HG03196 (cell line): ENCODE measurements at regions not wholly inside any gene's neighbourhood (a gene's known extent, or its start where the extent isn't known, plus 50 kb on each side); places are given as distances from the start of the nearest gene placed in this dataset.

Source experiments
- ATAC-seq: cut with Tn5 transposase; IDR thresholded peaks from one replicate; pipeline ENCODE4 v1.9.1; 2021; ENCODE audit not compliant: unreplicated experiment

DNA sequence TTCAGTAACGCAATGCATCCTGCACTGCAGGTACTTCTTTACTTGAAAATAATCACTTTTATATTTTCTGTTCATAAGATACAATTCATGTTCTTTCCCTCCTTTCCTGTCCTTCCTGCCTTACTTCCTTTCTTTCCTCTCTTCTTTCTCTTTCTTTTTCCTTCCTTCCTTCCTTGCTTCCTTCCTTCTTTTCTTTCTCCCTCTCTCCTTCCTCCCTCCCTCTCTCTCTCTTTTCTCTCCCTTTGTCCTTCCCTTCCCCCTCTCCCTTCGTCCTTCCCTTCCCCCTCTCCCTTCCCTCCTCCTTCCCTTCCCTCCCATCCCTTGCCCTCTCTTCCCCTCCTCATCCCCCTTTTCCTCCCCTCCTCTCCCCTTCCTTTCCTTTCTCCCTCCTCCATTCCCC is 227.8 kb upstream of the KLF6 start:
- ATAC-seq, result no peak

DNA sequence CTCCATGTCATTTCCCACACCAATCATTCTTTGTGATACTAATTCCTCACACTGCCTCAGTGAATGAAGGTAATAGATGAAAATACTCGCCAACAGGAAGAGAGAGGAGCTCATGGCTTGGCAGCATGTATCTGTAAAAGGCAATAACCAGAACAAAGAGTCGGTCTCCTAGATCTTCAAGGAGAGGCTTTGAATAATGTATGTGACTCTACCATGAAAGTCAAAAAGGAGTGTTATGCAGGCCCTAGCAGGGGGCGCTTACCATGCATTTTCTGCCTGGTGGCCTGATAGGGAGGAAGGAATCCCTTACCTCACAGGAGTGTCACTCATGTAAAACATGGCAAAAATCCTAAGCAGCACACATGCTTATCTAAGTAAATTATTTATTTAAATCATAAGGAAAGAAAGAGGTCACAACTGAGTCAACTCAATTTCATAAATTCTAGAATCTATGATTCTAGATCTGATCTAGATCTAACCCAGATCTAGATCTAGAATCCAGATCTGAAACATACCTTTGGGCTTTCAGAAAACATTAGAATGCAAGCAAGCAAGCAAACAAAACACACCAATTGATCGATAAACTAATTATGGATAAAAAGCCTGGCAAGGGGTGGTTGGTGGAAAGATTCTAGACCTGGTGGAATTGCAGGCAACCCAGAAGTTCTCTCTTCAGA is 226.3 kb upstream of the KLF6 start:
- no peak for ATAC-seq

DNA sequence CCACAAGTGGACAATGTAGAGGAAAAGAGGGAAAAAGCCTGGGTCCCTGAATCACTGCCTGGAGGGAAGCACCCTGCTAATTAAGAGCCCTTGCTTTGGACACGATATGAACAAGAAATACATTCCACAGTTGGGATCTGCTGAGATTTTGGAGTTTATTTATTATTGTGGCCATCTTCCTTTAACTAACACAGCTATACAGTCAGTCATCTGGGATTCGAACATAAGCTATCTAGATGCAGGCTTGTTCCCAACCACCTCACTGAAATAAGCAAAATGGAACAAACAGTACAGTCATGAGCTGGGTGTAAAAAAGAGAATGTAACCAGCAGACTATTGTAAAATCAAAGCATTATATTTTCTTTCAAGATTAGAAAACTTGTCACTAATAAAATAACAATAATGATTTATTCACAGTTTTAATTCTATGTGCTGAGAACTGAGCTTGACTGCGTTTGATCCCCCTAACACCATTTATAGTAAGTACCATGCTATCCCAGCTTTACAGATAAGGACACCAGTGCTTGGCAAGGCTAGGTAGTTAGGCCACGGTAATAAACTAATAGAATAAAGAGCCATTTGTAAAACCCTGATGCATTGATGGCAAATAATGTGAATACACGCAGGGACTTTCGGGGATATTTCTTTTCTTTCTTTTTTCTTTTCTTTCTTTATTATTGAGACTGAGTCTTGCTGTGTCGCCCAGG is 223.8 kb upstream of the KLF6 start:
- no peak for ATAC-seq

DNA sequence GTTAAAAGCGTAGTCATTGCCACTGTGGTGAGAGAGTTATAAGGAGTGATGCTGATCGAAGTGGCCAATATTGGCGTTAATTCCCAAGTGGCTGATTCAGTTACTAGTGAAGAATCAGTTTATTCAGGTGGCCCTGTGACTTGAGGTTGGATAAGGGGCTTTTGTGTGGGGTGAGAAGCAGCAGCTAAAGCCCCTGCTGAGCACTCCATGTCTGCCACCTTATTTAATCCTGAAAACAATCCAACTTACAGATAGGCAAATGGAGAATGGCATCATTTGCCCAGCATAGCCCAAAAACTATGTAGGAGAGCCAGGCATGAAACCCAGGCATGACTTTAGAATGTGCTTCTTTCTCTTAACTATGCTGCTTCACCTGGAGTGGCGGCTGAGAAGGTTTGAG is 222.8 kb upstream of the KLF6 start:
- ATAC-seq, result no peak

DNA sequence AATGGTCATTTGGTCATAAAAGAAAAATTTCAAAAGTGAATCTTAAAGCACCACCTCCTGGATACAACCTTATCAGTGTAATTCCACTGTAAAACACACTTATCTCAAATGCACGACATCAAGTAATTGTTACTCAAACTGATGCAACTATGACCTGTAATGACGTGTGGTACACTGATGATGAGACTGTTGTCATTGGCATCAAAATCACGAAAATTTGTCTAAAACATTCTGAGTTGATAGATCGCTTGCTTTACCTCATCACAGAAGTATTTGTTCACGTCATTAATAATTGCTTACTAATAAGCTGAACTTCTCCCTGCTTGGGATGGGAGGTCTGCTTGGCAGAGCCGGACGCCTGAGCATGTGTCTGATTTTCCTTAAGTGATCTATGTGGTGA is 221.8 kb upstream of the KLF6 start:
- ATAC-seq, result no peak

DNA sequence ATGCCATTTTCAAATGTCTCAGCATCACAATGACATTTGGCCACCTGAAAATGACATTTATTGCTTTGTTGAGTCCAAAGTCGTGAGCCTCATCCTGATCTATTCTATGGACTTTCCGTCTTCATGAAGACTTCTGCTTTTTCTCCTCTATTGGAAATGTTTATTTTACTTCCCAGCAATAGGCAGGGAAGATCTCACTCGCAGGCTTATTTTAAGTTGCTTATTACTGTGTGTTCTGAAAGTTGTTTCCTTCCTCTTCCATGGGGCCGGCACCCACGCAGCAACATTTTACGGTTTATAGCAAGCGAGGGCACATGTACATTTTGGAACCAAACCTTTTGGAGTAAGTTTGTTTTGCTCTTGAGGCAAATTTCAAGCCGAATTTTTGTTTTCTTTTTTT is 221.0 kb upstream of the KLF6 start:
- no peak for ATAC-seq

DNA sequence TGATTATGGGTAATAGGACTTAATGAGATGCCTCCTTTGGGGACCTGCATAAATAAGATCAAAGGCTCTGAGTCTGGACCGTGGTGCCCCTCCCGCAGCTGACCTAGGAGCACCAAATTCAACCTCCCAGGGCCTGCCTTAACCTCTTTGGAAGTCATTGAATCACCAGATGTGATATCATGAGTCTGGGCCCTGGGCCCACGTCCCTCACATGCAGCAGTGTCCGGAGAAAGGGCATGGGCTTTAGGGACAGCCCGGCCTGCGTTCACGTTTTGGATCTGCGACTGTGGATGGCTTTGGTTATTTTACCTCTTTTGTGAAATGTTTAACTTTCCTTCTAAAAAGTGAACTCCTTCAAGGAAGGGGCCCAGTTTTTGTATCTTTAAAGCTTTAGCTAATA is 220.0 kb upstream of the KLF6 start:
- no peak for ATAC-seq

DNA sequence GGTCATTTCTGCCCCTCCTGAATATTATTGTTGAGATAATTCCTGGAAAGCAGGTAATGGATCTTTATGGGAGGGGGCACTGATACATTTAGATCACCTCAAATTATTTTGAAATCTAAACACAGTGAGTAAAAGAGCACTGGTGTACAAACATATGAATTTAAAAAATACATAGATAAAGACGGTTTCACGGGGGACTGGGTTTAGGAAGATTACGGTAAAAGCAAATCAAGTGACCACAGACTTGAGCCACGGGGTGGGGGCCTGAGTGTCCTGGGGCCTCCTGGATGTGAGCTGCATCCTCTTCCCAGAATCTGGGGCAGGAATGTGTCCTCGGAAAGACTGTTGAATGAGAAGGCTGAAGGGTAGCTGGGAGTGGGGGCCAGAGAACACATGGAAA is 219.1 kb upstream of the KLF6 start:
- ATAC-seq, result no peak

DNA sequence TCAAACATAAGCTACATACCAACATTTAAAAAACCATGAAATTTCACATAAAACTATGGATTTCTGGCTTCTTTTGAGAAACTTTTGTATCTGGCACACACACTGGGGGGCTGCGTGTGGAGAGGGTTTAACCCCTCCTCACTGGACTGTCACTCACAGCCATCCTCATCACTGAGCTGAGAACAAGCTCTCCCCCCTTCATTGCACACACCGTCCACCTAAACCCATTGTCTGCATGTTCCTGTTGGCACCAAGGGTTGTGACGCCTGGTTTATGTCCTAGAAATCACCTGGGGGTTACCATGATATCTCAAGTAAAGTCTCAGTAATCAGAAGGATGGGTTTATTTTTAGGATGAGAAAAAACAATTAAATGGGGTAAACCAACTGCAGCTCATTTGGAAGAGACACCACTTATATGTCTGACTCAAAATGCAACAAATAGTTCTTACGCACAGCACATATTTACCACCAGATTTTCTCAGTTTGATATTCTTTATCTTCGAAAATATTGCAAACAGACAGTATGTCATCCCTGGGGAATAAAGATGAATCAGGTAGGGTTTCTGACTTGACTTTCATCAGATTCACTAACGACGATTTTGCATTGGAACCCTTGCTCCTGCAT is 218.5 kb upstream of the KLF6 start:
- no peak for ATAC-seq

DNA sequence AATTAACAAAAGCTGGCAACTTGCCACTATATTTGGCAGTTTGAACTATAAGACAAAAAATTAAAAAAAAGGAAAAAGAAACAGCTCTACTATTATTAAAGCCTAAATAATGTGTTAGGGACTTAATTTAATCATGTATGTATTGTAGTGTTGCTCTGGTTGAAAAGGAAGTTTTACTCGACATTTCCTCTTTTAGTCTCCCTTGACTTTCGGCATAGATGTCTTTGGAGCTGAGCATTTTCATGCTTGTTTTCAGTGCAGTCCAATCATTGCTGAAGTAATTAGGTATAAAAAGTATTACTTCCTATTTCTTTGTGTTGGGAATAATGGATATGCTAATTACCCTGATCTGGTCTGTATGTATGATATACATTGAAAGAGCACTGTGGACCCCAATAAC is 216.8 kb upstream of the KLF6 start:
- ATAC-seq, result no peak

DNA sequence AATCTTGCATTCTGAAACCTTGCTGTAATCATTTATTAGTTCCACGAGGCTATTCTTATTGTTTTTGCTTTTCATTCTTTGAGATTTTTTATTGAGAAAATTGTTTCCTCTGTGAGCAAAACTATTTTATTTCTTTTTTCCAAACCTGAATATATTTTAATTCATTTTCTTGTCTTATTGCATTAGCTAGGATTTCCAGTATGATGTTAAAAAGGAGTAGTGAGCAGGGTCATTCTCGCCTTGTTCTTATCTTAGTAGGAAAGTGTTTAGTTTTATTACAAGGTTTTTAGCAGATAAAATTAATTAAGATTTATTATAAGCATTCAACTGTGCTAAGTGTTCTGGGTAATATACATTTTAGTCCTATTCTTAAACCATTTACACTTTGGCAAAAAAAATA is 214.6 kb upstream of the KLF6 start:
- no peak for ATAC-seq

DNA sequence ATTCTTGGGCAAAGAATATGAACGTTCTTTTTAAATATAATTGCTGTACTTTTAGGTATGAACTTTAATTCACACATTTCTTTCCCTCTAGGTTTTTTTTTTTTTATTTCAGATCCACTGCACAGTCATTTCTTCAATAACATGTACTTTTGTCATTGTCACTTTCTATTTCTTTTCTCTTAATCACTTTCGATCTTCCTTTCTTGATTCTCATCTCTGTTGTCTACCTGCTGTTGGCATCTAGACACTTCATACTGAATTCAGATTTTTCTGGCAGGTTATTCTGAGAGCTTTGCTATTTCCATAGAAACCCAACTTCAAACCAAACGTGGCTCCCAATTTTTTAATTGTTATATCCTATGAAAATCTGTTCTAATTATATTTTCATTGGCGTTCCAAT is 211.7 kb upstream of the KLF6 start:
- no peak for ATAC-seq

DNA sequence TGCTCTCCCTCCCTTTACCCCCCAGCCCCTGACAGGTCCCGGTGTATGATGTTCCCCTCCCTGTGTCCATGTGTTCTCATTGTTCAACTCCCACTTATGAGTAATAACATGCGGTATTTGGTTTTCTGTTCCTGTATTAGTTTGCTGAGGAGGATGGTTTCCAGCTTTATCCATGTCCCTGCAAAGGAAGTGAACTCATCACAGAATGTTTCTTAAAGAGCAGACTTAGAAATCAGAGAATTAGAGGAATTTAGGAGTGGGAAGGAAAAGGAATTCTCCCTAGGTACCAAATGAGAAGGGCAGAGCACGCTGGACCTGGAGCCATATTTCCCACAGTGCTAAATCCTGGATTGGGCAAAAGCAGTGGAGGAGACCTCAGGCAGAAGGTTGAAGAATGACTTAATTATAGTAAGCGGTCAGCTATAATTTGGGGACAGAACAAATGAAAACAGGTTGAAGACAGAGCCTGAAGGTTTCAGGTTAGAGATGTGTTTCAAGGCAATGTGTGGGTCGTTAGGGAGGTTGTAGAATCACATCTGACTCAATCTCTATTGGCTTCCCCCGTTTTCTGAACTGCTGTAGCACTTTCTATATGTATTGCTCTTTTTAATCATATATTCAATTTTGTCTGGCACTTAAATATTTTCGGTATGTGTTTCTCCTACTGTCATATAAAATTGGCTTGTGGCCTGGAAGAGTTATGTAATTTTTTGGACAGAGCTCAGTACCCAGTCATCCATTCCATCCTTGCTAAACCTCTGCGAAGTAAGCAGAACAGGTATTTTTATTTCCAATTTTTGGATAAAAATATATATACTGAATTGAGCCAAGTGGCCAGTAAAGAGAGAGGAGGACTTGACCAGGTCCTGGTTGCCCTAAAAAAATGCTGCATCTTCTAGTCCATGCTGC is 210.5 kb upstream of the KLF6 start:
- ATAC-seq, result no peak

DNA sequence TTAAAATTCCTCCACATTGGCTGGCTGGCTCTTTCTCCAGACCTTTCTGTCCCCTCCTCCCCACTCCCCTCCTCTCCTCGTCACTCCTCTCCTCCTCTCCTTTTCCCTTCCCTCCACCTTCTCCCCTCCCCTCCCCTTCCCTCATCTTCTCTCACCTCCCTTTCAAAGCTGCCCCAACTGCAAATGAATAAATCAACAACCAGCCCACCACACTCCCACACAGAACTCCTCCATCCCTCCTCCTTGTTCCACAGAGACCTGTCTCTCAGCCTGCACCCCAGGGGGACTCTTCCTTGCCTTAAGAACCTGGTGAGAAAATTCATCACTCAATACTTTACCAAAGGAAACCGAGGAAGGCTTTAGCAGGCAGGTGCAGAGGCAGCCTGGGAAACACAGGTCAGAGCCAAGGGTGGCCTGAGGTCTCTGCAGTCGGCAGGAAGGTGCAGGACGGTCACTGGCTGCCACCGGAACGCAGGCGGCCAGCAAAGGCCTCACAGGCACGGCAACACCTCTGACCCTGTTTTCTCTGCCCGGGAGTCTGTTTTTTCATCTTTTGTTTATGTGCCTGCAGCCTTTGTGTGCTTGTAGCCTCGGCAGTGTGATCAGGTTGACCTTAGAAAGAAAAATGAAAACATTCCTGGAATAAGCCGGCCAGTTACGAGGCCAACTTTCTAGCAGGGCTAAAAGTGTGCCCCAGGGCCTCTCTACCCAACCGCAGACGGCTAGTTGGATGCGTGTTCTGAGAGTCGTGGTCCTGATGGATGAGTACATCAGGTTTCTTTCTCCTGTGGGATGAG is 207.6 kb upstream of the KLF6 start:
- ATAC-seq, result no peak

DNA sequence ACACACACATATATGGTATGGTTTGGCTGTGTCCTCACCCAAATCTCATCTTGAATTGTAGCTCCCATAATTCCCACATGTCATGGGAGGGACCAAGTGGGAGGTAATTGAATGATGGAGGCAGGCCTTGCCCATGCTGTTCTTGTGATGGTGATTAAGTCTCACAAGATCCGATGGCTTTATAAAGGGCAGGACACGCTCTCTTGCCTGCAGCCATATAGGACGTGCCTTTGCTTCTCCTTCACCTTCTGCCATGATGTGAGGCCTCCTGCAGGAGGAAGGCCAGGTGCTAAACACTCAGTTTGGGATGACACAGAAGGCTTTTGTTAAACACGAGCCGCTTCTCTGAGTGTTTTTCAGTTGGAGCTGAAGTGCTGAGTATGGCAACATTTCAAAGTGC is 205.3 kb upstream of the KLF6 start:
- no peak for ATAC-seq

DNA sequence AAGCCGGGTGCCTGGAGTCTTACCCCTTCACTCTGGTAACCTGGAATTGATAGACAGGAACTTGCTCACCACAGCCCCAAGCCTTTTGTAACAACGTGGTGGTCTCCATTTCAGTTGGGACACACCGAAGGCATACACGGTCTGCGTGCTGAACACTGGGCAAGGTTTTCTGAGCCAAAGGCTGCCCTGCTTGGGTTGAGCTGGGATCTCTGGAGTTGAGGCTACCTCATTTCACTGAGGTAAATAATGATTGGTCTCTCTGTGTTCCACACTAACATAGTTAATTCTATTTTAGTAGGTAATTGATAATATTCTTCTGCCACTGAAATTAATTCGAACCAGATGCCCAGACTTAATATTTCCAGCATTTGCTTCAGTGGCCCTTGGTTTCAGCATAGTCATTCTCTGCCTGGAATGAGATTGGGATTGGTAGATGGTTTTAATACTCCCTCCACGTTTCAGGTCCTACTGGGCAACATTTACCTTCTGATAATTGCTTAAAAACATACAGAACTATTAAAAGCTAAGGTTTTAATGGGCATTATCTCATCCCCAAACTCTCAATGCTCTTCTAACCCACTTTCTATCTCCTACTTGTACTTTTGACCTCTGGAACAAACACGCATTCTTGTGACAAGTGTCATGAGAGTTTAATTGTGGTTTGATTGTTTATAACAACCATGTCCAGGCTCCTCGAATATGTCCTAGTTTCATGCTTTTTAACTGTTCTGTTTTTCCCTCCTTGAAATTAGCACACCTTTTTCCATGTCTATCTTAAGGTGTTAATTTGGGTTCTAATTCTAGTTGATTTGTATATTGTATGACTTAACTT is 202.3 kb upstream of the KLF6 start:
- ATAC-seq, result no peak

DNA sequence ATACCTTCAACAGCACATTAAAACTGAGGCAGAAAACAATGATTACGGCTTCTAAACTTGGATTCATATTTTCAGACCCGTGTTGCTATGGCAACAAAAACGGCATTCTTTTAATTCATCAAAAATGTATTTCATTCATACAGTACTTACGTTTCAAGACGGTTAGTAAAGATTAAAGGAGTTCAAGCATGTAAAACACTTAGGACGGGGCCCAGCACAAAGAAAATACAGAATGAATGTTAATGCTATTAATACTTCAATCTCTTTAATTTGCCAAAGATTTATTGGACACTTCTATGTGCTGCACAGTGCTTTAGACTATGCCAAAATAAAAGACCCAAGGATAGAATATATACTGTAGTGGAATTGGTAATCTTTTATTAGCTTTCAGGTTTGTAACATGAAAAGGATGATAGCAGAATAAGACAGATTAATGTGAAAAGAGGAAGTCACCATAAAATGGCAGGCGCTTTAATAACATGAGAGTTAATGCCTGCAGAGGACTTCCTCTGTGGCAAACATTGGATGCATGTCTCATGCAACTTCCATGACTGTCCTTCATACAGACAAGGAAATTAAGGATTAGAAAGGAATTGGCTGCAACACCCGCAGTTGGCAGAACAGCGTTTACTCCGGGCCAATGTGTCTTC is 201.6 kb upstream of the KLF6 start:
- no peak for ATAC-seq

DNA sequence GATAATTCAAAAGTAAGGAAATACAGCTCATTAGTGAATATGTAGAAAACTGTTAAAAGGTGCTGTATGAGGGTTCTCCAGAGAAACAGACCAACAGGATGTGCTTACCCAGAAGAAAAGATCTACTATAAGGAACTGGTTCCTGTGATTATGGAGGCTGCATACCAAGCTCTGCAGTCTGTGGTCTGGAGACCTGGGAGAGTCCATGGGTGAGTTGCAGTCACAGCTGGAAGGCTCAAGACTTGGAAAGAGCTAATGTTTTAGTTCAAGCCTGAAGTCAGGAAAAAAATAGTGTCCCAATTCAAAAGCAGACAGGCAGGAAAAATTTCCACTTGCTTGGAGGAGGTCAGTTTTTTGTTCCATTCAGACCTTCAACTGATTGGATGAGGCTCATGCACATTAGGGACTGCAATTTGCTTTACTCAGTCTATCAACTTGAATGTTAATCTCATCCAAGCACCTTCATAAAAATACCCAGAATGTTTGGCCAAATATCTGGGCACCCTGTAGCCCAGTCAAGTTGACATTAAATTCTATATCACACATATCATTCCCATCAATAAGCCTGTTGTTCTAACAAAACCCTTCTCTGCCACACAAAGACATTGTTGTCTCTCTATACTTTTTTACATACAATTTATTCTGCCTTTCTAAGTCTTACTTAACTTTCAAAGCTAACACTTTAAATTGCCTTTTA is 197.9 kb upstream of the KLF6 start:
- no peak for ATAC-seq

DNA sequence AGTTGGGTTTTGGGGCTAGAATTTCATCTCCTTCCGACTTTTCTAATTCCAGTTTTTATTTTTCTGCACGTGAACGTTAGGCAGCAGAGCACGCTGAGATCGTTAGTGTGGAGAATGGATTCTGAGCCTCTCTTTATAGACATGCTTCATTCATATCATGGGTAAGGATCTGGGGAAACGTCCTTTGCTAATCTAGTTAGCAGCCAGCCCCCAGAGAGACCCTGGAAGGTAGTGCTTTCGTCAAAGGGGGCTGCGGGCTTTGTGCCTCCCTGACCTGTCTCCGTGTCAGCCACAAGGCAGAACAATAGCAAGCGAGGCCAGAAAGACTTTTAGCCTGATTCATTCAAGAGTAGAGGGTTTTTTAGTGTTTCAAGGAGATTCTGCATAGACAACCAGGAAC is 196.3 kb upstream of the KLF6 start:
- ATAC-seq, result no peak
